ENCODE measurements at regions not wholly inside any gene's neighbourhood (a gene's known extent, or its start where the extent isn't known, plus 50 kb on each side); places are given as distances from the start of the nearest gene placed in this dataset.
"Not testable (repeated sequence)": the region's sequence is repeated elsewhere in the genome, so short reads cannot be mapped to it uniquely, and the experiment has no call there.

DNA sequence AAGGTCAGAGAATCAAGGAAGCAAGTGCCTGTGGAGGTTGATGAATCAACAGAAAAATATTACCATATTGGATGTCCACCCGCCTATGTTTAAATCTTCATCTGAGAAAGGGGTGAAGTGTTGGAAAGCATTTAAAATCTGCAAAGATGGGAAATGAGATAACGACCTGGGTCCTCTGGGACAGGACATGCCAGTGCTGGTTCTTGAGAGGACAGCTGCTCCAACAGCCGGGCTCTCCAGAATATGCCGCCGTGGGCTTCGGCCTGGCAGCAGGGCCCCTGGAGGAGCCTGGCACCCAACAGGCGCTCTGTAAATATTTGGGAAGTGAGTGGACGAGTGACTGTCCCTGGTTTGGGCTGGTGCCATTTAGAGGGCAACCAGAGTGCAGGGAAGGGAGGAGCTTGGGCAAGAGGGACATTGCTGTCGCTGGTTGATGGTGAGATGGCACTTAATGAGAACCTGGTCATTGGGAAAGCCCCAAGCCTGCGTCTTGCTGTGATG lies 129.9 kb downstream of the KCNA5 start:
- no peak for TF ChIP-seq CTCF (conservative IDR thresholded peaks at IDR 0.05; ENCODE audit: low read depth, low read length)
- H3K4me3 ChIP-seq (ENCODE audit: low read depth, low read length), result no peak overlapping the region
- DNase-seq (ENCODE audit: low read depth), result no peak

DNA sequence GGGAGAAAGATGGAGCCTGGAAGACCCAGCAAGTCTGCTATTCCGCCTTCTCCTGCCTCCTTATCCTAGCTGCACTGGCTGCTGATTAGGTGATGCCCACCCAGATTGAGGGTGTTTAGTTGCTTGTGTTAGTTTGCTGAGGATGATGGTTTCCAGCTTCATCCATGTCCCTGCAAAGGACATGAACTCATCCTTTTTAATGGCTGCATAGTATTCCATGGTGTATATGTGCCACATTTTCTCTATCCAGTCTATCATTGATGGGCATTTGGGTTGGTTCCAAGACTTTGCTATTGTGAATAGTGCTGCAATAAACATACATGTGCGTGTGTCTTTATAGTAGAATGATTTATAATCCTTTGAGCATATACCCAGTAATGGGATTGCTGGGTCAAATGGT lies 131.7 kb downstream of the KCNA5 start:
- H3K4me3 ChIP-seq (ENCODE audit: low read depth, low read length); DNase-seq (ENCODE audit: low read depth): not testable (repeated sequence)

- TF ChIP-seq CTCF (conservative IDR thresholded peaks at IDR 0.05; ENCODE audit: low read depth, low read length), result no peak
- DNase-seq (ENCODE audit: low read depth), result no peak
- H3K4me3 ChIP-seq (ENCODE audit: low read depth, low read length), result no peak overlapping the region
Observed at GRCh38 chr12:5176036-5176435, 132.4 kb downstream of the KCNA5 start.

DNA sequence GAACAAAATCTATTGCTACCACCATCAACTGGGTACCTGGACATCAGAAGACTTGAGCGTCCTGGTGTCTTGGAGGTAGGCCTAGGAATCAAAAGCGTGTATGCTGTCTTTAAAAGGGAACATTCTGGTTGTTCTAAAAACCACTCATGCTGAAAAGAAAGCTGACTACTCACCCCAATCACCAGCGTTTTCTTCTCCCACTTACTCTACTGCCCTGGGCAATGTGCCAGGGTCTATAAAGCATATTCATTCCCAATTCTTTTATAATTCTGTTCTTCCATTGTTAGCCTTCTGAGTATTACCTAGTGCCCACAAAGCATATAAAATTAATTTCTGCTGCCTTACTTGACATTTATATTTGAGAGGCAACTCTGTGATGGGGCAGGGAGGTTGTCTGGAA lies 133.4 kb downstream of the KCNA5 start:
- no peak for DNase-seq (ENCODE audit: low read depth)
- no peak for TF ChIP-seq CTCF (conservative IDR thresholded peaks at IDR 0.05; ENCODE audit: low read depth, low read length)
- H3K4me3 ChIP-seq (ENCODE audit: low read depth, low read length), result no peak overlapping the region

DNA sequence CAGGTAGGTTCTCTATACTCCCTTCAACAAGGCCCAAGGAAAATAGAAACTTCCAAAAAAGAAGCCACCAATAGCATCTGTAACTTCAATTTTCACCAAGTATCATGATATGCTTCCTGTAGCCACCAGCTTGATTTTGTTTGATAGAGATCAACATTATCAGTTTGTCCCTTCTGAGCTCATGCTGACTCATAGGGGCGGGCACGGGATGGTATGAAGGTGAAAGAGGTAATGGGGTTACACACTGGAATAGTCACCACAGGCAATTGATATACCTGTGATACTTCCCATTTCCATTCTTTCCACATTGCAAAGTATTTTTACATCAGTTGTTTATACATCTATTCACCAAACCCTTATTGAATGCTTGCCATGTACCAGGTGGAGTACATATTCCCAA lies 134.1 kb downstream of the KCNA5 start:
- no peak overlapping the region for H3K4me3 ChIP-seq (ENCODE audit: low read depth, low read length)
- no peak for DNase-seq (ENCODE audit: low read depth)
- TF ChIP-seq CTCF (conservative IDR thresholded peaks at IDR 0.05; ENCODE audit: low read depth, low read length), result no peak

DNA sequence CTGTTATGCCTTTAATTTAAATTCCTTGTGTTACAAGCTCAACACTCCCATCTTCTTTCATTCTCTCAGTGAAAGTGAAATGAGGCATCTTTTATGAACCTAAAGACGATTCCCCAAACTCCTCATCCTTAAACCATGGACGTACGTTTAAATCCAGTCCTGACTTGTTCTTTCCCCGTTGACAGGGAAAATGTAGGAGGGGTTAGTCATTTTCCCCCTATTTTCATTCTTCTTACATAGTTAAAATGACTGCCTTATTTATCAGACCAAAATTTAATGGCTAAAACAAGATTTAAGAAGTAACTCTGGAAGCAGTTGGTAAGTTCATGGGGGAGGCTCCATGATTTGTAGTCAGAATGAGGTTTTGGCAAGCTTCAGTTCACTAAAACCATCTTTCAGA lies 134.9 kb downstream of the KCNA5 start:
- DNase-seq (ENCODE audit: low read depth), result no peak
- H3K4me3 ChIP-seq (ENCODE audit: low read depth, low read length), result no peak overlapping the region
- TF ChIP-seq CTCF (conservative IDR thresholded peaks at IDR 0.05; ENCODE audit: low read depth, low read length), result no peak

- H3K4me3 ChIP-seq (ENCODE audit: low read depth, low read length), result no peak overlapping the region
- no peak for TF ChIP-seq CTCF (conservative IDR thresholded peaks at IDR 0.05; ENCODE audit: low read depth, low read length)
- no peak for DNase-seq (ENCODE audit: low read depth)
Observed at GRCh38 chr12:5180496-5180895, 136.8 kb downstream of the KCNA5 start.

DNA sequence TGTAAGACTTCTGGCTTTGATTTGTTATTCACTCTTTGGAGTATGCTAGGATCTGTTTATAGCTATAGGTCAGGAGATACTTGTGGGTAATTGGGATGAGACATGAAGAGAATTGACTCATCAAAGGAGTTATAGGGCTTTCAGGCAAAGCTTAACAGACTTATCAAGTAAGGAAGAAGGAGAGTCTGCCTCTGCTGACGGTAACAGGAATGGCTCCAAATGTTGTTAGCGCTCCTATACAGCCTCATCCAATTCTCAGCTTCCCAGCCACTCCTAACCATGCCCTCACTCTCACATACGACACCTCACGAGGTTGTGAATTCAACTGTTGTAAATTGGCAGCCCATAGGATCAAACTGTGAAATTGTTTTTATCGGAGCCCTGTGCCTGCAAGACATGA lies 140.5 kb downstream of the KCNA5 start:
- no peak overlapping the region for H3K4me3 ChIP-seq (ENCODE audit: low read depth, low read length)
- TF ChIP-seq CTCF (conservative IDR thresholded peaks at IDR 0.05; ENCODE audit: low read depth, low read length), result no peak
- DNase-seq (ENCODE audit: low read depth), result no peak
